OCI-LY1 (cell line): ENCODE measurements at regions not wholly inside any gene's neighbourhood (a gene's known extent, or its start where the extent isn't known, plus 50 kb on each side); places are given as distances from the start of the nearest gene placed in this dataset.

Experiments
- H2AFZ ChIP-seq: fragments of 200-600 bp; sonication (generic), shearing (Covaris generic); 2 replicates; pipeline ENCODE4 v1.6.0; 2014; ENCODE audit warnings: antibody characterized with exemption, mild to moderate bottlenecking, low read length
- H3F3A ChIP-seq: fragments of 200-600 bp; sonication (generic), shearing (Covaris generic); 2 replicates; pipeline ENCODE4 v1.6.0; 2014; ENCODE audit warnings: mild to moderate bottlenecking, antibody characterized with exemption, low read length, moderate library complexity; ENCODE audit not compliant: insufficient read depth
- H3K27ac ChIP-seq: fragments of 200-600 bp; sonication (generic); 2 replicates; pipeline ENCODE4 v1.5.1; 2014; ENCODE audit warnings: low read length, mixed run types, mild to moderate bottlenecking, low read depth; ENCODE audit not compliant: poor library complexity, severe bottlenecking
- H3K27me3 ChIP-seq: fragments of 200-600 bp; sonication (generic); 2 replicates; pipeline ENCODE4 v1.6.0; 2014; ENCODE audit warnings: antibody characterized with exemption, mild to moderate bottlenecking, low read length, moderate library complexity; ENCODE audit not compliant: insufficient read depth
- H3K36me3 ChIP-seq: fragments of 200-600 bp; sonication (generic); 2 replicates; pipeline ENCODE4 v1.6.1; 2014; ENCODE audit warnings: mild to moderate bottlenecking, antibody characterized with exemption, low read length, moderate library complexity, mixed read lengths; ENCODE audit not compliant: insufficient read depth
- H3K4me1 ChIP-seq: fragments of 200-600 bp; sonication (generic); 2 replicates; pipeline ENCODE4 v1.5.1; 2014; ENCODE audit warnings: mild to moderate bottlenecking, low read length, moderate library complexity; ENCODE audit not compliant: insufficient read depth, severe bottlenecking
- H3K4me2 ChIP-seq: fragments of 200-600 bp; sonication (generic), shearing (Covaris generic); 2 replicates; pipeline ENCODE4 v1.6.1; 2014; ENCODE audit warnings: low read length
- H3K4me3 ChIP-seq: fragments of 200-600 bp; sonication (generic); 2 replicates; pipeline ENCODE4 v1.5.1; 2014; ENCODE audit warnings: low read length, low read depth, mild to moderate bottlenecking, mixed read lengths; ENCODE audit not compliant: poor library complexity, severe bottlenecking
- H3K79me2 ChIP-seq: fragments of 200-600 bp; shearing (Covaris generic); 2 replicates; pipeline ENCODE4 v1.6.1; 2016; ENCODE audit warnings: mixed run types, low read length, mixed read lengths; ENCODE audit not compliant: insufficient read depth
- H3K9ac ChIP-seq: fragments of 200-600 bp; sonication (generic), shearing (Covaris generic); 2 replicates; pipeline ENCODE4 v1.6.1; 2014; ENCODE audit warnings: mild to moderate bottlenecking, low read length, mixed read lengths
- H3K9me2 ChIP-seq: fragments of 200-600 bp; sonication (generic), shearing (Covaris generic); 2 replicates; pipeline ENCODE4 v1.6.1; 2014; ENCODE audit warnings: low read depth, mild to moderate bottlenecking, low read length, mixed read lengths
- H3K9me3 ChIP-seq: fragments of 200-600 bp; shearing (Covaris generic); 2 replicates; pipeline ENCODE4 v1.6.1; 2014; ENCODE audit warnings: low read length, mixed read lengths
- H4K20me1 ChIP-seq: fragments of 200-600 bp; sonication (generic), shearing (Covaris generic); 2 replicates; pipeline ENCODE4 v1.6.0; 2016; ENCODE audit warnings: mild to moderate bottlenecking, low read length; ENCODE audit not compliant: insufficient read depth
- CTCF ChIP-seq: fragments of 200-600 bp; sonication (generic), shearing (Covaris generic); IDR thresholded peaks from 2 replicates; pipeline ENCODE4 v1.5.1; 2017; ENCODE audit warnings: mild to moderate bottlenecking, antibody characterized with exemption, low read length, moderate library complexity, mixed read lengths
- EZH2 ChIP-seq: fragments of 200-600 bp; sonication (generic), shearing (Covaris generic); IDR thresholded peaks from 2 replicates; pipeline ENCODE4 v1.8.0; 2017; ENCODE audit warnings: borderline replicate concordance, mixed run types, mild to moderate bottlenecking, antibody characterized with exemption, low read length, moderate library complexity, mixed read lengths

- no peaks in the 10 kb centered on the region for H3K9me3 ChIP-seq
- H3K4me3 ChIP-seq, result no peak overlapping the region
- H4K20me1 ChIP-seq, result no peaks in the 10 kb centered on the region
- no peak overlapping the region for H3K9ac ChIP-seq
- no peaks in the 10 kb centered on the region for H3K79me2 ChIP-seq
- no peaks in the 10 kb centered on the region for H3F3A ChIP-seq
- no peak for TF ChIP-seq CTCF
- no peak for TF ChIP-seq EZH2
- no peak overlapping the region for H2AFZ ChIP-seq
- H3K9me2 ChIP-seq, result no peaks in the 10 kb centered on the region
- no peaks in the 10 kb centered on the region for H3K4me1 ChIP-seq
- H3K4me2 ChIP-seq, result no peak overlapping the region
- H3K36me3 ChIP-seq, result no peaks in the 10 kb centered on the region
- no peaks in the 10 kb centered on the region; the same call in 1 of the 2 replicates for H3K27me3 ChIP-seq
- H3K27ac ChIP-seq, result no peak overlapping the region
Measured at GRCh38 chr9:75545287-75545686, 345.2 kb upstream of the PCSK5 start.

GRCh38 chr9:75548871-75549270, 341.6 kb upstream of the PCSK5 start:
- no peak overlapping the region for H3K27ac ChIP-seq
- no peaks in the 10 kb centered on the region for H3K4me1 ChIP-seq
- no peaks in the 10 kb centered on the region for H3K9me2 ChIP-seq
- no peak overlapping the region for H3K4me3 ChIP-seq
- no peak overlapping the region for H3K9ac ChIP-seq
- no peak overlapping the region for H2AFZ ChIP-seq
- no peak for TF ChIP-seq CTCF
- TF ChIP-seq EZH2, result no peak
- H3K79me2 ChIP-seq, result no peaks in the 10 kb centered on the region
- H3K27me3 ChIP-seq, result no peaks in the 10 kb centered on the region; the same call in 1 of the 2 replicates
- no peaks in the 10 kb centered on the region for H3K9me3 ChIP-seq
- no peaks in the 10 kb centered on the region for H3K36me3 ChIP-seq
- H3F3A ChIP-seq, result no peaks in the 10 kb centered on the region
- no peaks in the 10 kb centered on the region for H4K20me1 ChIP-seq
- no peak overlapping the region for H3K4me2 ChIP-seq

DNA sequence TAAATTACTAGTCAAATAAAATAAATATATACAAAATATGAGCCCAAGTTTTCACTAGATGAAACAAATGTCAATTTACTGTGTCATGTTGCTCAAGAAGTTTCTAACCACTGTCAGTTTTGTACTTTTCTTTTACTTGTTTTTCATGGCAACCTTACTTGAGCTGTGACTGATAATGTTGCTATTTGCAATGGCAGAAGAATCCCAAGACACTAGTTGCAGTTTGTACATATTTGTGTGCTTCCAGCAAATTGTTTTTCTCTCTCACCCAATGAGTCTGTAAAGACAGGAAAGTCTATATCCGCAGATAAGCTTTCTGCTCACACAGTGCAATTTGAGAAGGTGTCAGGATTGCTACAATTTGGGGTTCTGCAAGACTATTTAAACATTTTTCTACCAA, 338.6 kb upstream of the PCSK5 start:
- H3F3A ChIP-seq, result no peaks in the 10 kb centered on the region
- TF ChIP-seq EZH2 (no peak), CTCF (no peak)
- no peak overlapping the region for H2AFZ ChIP-seq
- no peaks in the 10 kb centered on the region for H4K20me1 ChIP-seq
- no peak overlapping the region for H3K4me3 ChIP-seq
- no peaks in the 10 kb centered on the region; the same call in 1 of the 2 replicates for H3K27me3 ChIP-seq
- H3K79me2 ChIP-seq, result no peaks in the 10 kb centered on the region
- H3K9me3 ChIP-seq, result no peaks in the 10 kb centered on the region
- no peak overlapping the region for H3K4me2 ChIP-seq
- no peaks in the 10 kb centered on the region for H3K36me3 ChIP-seq
- no peak overlapping the region for H3K9ac ChIP-seq
- H3K27ac ChIP-seq, result no peak overlapping the region
- no peaks in the 10 kb centered on the region for H3K9me2 ChIP-seq
- H3K4me1 ChIP-seq, result no peaks in the 10 kb centered on the region
